Epithelial cell of proximal tubule (primary cell): ENCODE measurements at regions not wholly inside any gene's neighbourhood (a gene's known extent, or its start where the extent isn't known, plus 50 kb on each side); places are given as distances from the start of the nearest gene placed in this dataset.
"Not testable (repeated sequence)": the region's sequence is repeated elsewhere in the genome, so short reads cannot be mapped to it uniquely, and the experiment has no call there.

Experiments
- DNase-seq: peaks from one replicate; pipeline ENCODE4 v3.0.0-alpha.2; 2011; ENCODE audit warnings: low read depth
- H3K4me3 ChIP-seq: 2 replicates; pipeline ENCODE4 v1.5.1; 2011; ENCODE audit warnings: low read depth, mild to moderate bottlenecking, low read length
- CTCF ChIP-seq: conservative IDR thresholded peaks from 2 replicates; pipeline ENCODE4 v1.5.1; 2012; ENCODE audit warnings: low read depth, mild to moderate bottlenecking, low read length

GRCh38 chr17:51463353-51463752 lies 203.0 kb downstream of the UTP18 start:
- H3K4me3 ChIP-seq, result no peak overlapping the region
- no peak for TF ChIP-seq CTCF
- no peak for DNase-seq

GRCh38 chr17:51467336-51467735 lies 207.0 kb downstream of the UTP18 start:
- TF ChIP-seq CTCF, result no peak
- DNase-seq, result no peak
- no peak overlapping the region for H3K4me3 ChIP-seq

- H3K4me3 ChIP-seq, result no peak overlapping the region
- TF ChIP-seq CTCF, result no peak
- no peak for DNase-seq
Measured at GRCh38 chr17:51472670-51473205, 212.4 kb downstream of the UTP18 start.

GRCh38 chr17:51474764-51475163 lies 214.4 kb downstream of the UTP18 start:
- no peak for DNase-seq
- TF ChIP-seq CTCF, result no peak

GRCh38 chr17:51475730-51476129 lies 215.4 kb downstream of the UTP18 start:
- TF ChIP-seq CTCF, result no peak
- DNase-seq, result no peak
- H3K4me3 ChIP-seq, result no peak overlapping the region

More at GRCh38 chr17:51474764-51475163, 214.4 kb downstream of the UTP18 start:
- no peak overlapping the region for H3K4me3 ChIP-seq

- no peak for TF ChIP-seq CTCF
- no peak overlapping the region for H3K4me3 ChIP-seq
- DNase-seq, result no peak
Measured at GRCh38 chr17:51479303-51479702, 219.0 kb downstream of the UTP18 start.

- DNase-seq, result no peak
- H3K4me3 ChIP-seq, result no peak overlapping the region
- TF ChIP-seq CTCF, result no peak
Measured at GRCh38 chr17:51481370-51481769, 221.0 kb downstream of the UTP18 start.

GRCh38 chr17:51482248-51482647 lies 221.9 kb downstream of the UTP18 start:
- DNase-seq, result not testable (repeated sequence)

More at GRCh38 chr17:51482248-51482647, 221.9 kb downstream of the UTP18 start:
- not testable (repeated sequence) for H3K4me3 ChIP-seq
